ENCODE measurements at regions not wholly inside any gene's neighbourhood (a gene's known extent, or its start where the extent isn't known, plus 50 kb on each side); places are given as distances from the start of the nearest gene placed in this dataset.
"Not testable (repeated sequence)": the region's sequence is repeated elsewhere in the genome, so short reads cannot be mapped to it uniquely, and the experiment has no call there.

DNA sequence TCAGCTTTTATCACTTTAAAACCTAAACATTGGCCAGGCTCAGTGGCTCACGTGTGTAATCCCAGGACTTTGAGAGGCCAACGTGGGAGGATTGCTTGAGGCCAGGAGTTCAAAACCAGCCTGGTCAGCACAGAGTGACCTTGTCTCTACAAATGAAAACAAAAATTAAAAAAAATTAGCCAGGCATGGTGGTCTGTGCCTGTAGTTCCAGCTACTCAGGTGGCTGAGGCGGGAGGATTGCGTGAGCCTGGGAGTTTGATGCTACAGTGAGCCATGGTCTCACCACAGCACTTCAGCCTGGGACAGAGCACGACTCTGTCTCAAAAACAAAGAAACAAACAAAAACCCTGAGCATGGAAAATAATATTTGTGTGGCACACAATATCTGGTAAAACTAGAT, 143.5 kb upstream of the HNRNPU start:
- H3K27ac Mint-ChIP-seq = no peak overlapping the region
- H3K36me3 Mint-ChIP-seq (ENCODE audit: low read depth) = peaks cover 4% of the 10 kb centered on the region
- DNase-seq (no peak), ATAC-seq (no peak)
- no peaks in the 10 kb centered on the region for H3K27me3 Mint-ChIP-seq
- peaks cover 5% of the 10 kb centered on the region for H3K4me1 Mint-ChIP-seq
- no peak overlapping the region for H3K4me3 Mint-ChIP-seq
- H3K9me3 ChIP-seq (ENCODE audit: control insufficient read depth, low read length, poor library complexity, severe bottlenecking) = no peaks in the 10 kb centered on the region

DNA sequence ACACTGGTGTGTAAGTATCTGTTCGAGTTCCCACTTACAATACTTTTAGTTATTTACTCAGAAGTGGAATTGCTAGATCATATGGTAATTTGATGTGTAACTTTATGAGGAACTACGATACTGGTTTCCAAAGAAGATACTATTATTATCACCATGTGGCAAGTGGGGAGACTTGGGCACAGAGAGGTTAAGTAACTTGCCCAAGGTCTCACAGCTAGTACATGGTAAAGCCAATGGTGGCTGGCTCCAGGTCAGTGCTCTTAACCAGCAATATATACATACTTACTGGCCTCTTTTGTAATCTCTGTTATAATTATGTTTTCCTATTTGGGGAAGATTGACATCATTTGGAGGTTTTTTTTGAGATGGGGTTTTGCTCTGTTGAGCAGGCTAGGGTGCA, 138.9 kb upstream of the HNRNPU start:
- no peak overlapping the region for H3K4me3 Mint-ChIP-seq
- H3K9me3 ChIP-seq (ENCODE audit: control insufficient read depth, low read length, poor library complexity, severe bottlenecking) = no peaks in the 10 kb centered on the region
- no peak for ATAC-seq
- DNase-seq = no peak
- peaks cover 4% of the 10 kb centered on the region for H3K36me3 Mint-ChIP-seq (ENCODE audit: low read depth)
- peaks cover 8% of the 10 kb centered on the region for H3K4me1 Mint-ChIP-seq
- no peak overlapping the region for H3K27ac Mint-ChIP-seq
- H3K27me3 Mint-ChIP-seq = no peaks in the 10 kb centered on the region

DNA sequence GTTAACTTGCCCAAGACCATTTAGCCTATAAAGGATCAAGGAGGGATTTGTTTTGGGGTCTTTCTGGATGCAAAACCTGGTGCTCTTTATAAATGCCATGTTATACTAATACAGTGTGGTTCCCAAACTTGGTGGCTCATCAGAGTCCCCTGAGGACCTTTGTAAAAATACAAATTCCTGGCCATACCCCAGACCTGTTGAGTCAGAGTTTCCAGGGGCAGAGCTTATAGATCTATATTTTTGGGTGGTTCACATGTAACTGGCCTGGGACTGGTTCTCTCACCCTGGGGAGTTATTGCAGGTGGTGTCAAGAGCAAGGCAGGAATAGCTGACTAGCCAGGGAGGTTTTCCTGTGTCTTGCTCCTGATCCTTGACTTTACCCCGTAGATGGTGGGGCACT, 136.9 kb upstream of the HNRNPU start:
- Mint-ChIP-seq H3K36me3 (ENCODE audit: low read depth) (peaks cover 8% of the 10 kb centered on the region), H3K4me3 (no peak overlapping the region), H3K27me3 (no peaks in the 10 kb centered on the region), H3K4me1 (peaks cover 6% of the 10 kb centered on the region), H3K27ac (peak overlapping the region; percentile 6)
- no peak for ATAC-seq
- no peaks in the 10 kb centered on the region for H3K9me3 ChIP-seq (ENCODE audit: control insufficient read depth, low read length, poor library complexity, severe bottlenecking)
- DNase-seq = no peak

DNA sequence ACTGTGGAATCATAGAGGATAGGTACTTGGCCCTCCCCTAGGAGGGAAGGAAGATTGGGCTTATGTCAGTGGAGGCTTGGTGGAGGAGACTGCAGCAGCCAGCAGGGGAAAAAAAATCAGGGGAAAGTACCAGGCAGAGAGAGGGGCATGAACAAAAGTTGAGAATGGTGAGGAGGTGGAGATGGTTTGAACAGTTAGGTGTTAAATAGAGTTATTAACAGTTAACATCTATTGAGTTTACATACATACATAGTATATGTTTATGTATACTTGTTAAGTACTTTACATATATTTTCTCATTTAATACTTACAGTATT, 136.5 kb upstream of the HNRNPU start:
- peaks cover 6% of the 10 kb centered on the region for H3K4me1 Mint-ChIP-seq
- no peak for DNase-seq
- peak overlapping the region; percentile 6 for H3K27ac Mint-ChIP-seq
- H3K27me3 Mint-ChIP-seq = no peaks in the 10 kb centered on the region
- ATAC-seq = no peak
- peaks cover 8% of the 10 kb centered on the region for H3K36me3 Mint-ChIP-seq (ENCODE audit: low read depth)
- no peaks in the 10 kb centered on the region for H3K9me3 ChIP-seq (ENCODE audit: control insufficient read depth, low read length, poor library complexity, severe bottlenecking)
- H3K4me3 Mint-ChIP-seq = no peak overlapping the region

DNA sequence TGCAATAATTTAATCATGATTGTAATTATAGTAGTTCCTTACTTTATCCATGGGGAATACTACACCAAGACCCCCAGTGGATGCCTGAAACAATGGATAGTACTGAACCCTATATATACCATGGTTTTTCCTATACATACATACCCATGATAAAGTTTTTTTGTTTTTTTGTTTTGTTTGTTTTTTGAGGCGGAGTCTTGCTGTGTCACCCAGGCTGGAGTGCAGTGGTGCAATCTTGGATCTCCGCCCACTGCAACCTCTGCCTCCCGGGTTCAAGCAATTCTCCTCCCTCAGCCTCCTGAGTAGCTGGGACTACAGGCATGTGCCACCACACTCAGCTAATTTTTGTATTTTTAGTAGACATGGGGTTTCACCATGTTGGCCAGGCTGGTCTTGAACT, 135.3 kb upstream of the HNRNPU start:
- not testable (repeated sequence) for H3K27me3 Mint-ChIP-seq; H3K36me3 Mint-ChIP-seq (ENCODE audit: low read depth); H3K9me3 ChIP-seq (ENCODE audit: control insufficient read depth, low read length, poor library complexity, severe bottlenecking); DNase-seq; H3K4me1 Mint-ChIP-seq; ATAC-seq; H3K4me3 Mint-ChIP-seq; H3K27ac Mint-ChIP-seq

DNA sequence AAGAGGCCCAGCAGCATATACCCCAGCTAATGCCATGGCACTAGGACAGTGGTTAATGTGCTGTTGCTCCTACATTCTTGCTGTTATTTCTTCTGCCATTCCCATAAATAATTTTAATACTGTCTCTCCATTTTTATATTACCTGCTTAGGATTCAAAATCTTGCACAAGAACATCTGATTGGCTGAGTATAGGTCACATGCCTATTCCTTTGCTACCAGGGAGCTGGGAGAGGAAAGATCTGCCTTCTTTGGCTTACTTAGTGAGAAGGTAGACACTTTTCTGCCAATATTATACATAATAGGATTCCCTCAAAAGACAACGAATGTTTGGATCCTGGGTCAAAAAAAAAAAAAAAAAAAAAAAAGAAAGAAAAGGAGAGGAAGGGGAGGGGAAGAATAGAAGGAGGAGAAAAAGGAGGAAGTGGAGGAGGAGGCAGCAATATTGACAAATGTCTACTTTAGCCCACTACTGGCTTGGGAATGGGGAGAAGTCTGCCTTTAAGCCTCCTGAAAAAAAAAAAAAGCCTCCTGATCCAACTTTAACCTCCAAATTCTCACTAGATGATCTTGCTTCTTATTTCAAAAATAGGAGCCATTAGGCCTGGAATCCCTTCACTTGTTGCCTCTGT, 134.5 kb upstream of the HNRNPU start:
- no peaks in the 10 kb centered on the region for H3K27me3 Mint-ChIP-seq

DNA sequence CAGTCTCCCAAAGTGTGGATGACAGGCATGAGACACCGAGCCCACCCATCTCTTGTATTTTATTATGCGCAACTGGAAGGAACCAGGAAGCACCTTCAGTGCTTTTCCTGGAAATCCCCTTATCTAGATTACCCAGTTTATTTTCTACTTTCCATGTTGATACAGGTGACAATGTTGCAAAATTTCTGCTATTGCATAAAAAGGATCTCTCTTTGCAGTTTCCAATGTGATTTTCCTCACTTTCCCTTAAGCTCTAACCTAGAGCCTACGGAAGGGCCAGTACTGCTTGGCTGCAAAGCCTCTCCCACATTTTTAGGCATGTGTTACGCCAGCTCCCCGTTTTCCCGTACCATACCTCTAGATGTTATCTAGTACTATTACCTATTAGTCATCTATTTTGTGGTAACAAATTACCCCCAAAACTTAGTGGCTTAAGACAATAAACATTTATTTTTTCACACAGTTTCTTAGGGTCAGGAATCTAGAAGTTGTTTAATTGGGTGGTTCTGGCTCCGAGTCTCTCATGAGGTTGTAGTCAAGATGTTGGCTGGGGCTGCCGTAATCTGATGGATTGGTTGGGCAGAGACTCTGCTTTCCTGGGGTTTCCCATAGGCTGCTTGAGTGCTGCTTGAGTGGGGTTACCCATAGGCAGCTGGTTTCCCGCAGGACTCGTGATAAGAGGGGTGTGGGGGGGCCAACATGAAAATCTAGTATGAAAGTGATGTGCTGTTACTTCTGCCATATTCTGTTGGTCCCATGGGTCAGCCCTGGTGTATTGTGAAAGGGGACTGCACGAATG, 131.5 kb upstream of the HNRNPU start:
- DNase-seq = no peak
- no peaks in the 10 kb centered on the region for H3K27me3 Mint-ChIP-seq
- ATAC-seq = no peak
- H3K4me3 Mint-ChIP-seq = no peak overlapping the region
- peaks cover 3% of the 10 kb centered on the region for H3K36me3 Mint-ChIP-seq (ENCODE audit: low read depth)
- no peaks in the 10 kb centered on the region for H3K9me3 ChIP-seq (ENCODE audit: control insufficient read depth, low read length, poor library complexity, severe bottlenecking)
- peaks cover 3% of the 10 kb centered on the region for H3K4me1 Mint-ChIP-seq
- H3K27ac Mint-ChIP-seq = no peak overlapping the region

More for the DNA sequence above, 134.5 kb upstream of the HNRNPU start:
- H3K4me1 Mint-ChIP-seq = peaks cover 4% of the 10 kb centered on the region
- H3K4me3 Mint-ChIP-seq = no peak overlapping the region
- no peak for DNase-seq
- H3K9me3 ChIP-seq (ENCODE audit: control insufficient read depth, low read length, poor library complexity, severe bottlenecking) = no peaks in the 10 kb centered on the region
- ATAC-seq = no peak
- no peak overlapping the region for H3K27ac Mint-ChIP-seq
- peaks cover 8% of the 10 kb centered on the region for H3K36me3 Mint-ChIP-seq (ENCODE audit: low read depth)

DNA sequence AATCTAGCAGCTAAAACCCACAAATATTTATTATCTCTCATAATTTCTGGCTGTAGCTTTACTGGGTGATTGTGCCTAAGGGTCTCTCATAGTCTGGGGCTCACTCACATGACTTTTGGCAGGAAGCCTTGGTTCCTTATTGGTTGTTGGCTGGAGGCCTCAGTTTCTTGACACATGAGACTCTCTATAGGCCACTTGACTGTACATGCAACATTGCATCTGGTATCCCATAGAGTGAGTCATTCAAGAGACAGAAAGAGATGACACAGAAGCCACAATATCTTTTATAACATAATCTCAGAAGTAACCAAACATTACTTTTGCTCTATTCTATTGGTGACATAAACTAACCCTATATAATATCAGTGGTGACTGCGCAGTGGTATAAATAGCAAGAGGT, 128.5 kb upstream of the HNRNPU start:
- peaks cover 2% of the 10 kb centered on the region for H3K36me3 Mint-ChIP-seq (ENCODE audit: low read depth)
- H3K4me1 Mint-ChIP-seq = no peaks in the 10 kb centered on the region
- H3K9me3 ChIP-seq (ENCODE audit: control insufficient read depth, low read length, poor library complexity, severe bottlenecking) = no peaks in the 10 kb centered on the region
- no peaks in the 10 kb centered on the region for H3K27me3 Mint-ChIP-seq
- no peak for ATAC-seq
- H3K4me3 Mint-ChIP-seq = peak overlapping the region; percentile 21
- no peak for DNase-seq
- H3K27ac Mint-ChIP-seq = no peak overlapping the region

DNA sequence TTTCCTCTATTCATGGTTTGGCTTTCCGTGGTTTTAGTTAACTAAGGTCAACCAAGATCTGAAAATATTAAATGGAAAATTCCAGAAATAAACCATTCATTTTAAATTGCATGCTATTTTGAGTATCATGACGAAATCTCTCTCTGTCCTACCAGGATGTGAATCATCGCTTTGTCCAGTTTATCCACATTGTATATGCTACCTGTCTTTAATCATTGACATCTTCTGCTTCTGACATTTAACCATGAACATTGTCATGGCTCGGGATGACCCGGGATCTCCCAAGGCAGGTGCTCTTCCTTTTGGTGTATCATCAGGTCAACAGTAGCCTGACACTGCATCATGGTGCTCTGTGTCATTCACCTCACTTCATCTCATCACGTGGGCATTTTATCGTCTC, 125.5 kb upstream of the HNRNPU start:
- peaks cover 5% of the 10 kb centered on the region for H3K4me1 Mint-ChIP-seq
- H3K27ac Mint-ChIP-seq = no peak overlapping the region
- no peaks in the 10 kb centered on the region for H3K9me3 ChIP-seq (ENCODE audit: control insufficient read depth, low read length, poor library complexity, severe bottlenecking)
- H3K4me3 Mint-ChIP-seq = no peak overlapping the region
- H3K36me3 Mint-ChIP-seq (ENCODE audit: low read depth) = no peaks in the 10 kb centered on the region
- ATAC-seq = no peak
- no peaks in the 10 kb centered on the region for H3K27me3 Mint-ChIP-seq
- no peak for DNase-seq

DNA sequence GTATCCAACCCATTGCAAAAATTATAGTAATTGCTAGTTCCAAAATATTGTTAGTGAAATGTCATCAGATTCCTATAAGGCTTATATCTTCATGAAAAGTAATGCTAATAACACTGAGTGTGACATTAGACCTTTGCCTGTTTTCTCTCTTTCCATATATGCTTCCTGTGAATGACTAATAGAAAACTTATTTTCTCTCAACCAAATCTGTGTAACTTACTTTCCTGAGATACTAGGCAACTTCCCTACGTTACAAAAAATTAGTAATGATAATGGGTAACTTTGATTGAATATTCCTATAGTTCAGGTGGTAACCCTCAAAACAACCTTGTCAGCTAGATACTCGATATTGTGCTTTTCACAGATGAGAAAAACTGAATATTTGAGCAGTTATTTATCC, 124.2 kb upstream of the HNRNPU start:
- Mint-ChIP-seq H3K27ac (no peak overlapping the region), H3K27me3 (no peaks in the 10 kb centered on the region), H3K4me1 (peaks cover 5% of the 10 kb centered on the region), H3K36me3 (ENCODE audit: low read depth) (no peaks in the 10 kb centered on the region), H3K4me3 (no peak overlapping the region)
- no peak for DNase-seq
- ATAC-seq = no peak
- no peaks in the 10 kb centered on the region for H3K9me3 ChIP-seq (ENCODE audit: control insufficient read depth, low read length, poor library complexity, severe bottlenecking)

DNA sequence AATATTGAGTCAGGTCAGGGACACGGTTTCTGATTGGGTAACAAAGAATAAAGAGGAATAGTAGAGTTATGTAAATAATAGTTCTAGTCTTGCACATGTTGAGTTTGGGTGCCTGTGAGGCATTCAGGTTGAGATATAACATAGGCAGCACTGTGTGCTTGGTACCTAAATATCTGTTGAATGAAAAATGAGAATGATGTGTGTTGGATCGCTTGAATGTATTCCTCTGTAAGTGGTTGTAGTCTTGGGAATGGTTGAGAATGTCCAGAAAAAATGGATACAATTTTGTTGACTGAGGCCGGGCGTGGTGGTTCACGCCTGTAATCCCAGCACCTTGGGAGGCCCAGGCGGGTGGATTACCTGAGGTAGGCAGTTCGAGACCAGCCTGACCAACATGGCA, 116.3 kb upstream of the HNRNPU start:
- H3K27me3 Mint-ChIP-seq = no peaks in the 10 kb centered on the region
- H3K27ac Mint-ChIP-seq = no peak overlapping the region
- H3K4me3 Mint-ChIP-seq = no peak overlapping the region
- H3K9me3 ChIP-seq (ENCODE audit: control insufficient read depth, low read length, poor library complexity, severe bottlenecking) = no peaks in the 10 kb centered on the region
- H3K36me3 Mint-ChIP-seq (ENCODE audit: low read depth) = peaks cover 2% of the 10 kb centered on the region
- ATAC-seq (no peak), DNase-seq (no peak)
- H3K4me1 Mint-ChIP-seq = no peaks in the 10 kb centered on the region

DNA sequence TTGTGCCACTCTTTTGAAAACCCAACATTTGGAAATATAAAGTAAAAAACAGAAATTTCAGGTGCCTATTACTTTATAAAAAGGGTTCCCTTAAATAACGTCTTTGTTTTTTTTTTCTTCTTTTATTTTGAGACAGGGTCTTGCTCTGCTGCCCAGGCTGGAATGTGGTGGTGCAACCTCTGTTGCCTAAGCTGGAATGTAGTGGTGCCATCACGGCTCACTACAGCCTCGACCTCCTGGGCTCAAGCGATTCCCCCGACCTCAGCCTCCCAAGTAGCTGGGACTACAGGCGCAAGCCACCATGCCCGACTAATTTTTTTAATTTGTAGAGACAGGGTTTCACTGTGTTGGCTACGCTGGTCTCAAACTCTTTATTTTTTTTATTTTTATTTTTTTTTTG, 110.2 kb upstream of the HNRNPU start:
- H3K27ac Mint-ChIP-seq = peak overlapping the region; percentile 53
- peaks cover 19% of the 10 kb centered on the region for H3K4me1 Mint-ChIP-seq
- DNase-seq = no peak
- no peak for ATAC-seq
- peaks cover 2% of the 10 kb centered on the region for H3K36me3 Mint-ChIP-seq (ENCODE audit: low read depth)
- no peaks in the 10 kb centered on the region for H3K9me3 ChIP-seq (ENCODE audit: control insufficient read depth, low read length, poor library complexity, severe bottlenecking)
- H3K4me3 Mint-ChIP-seq = no peak overlapping the region
- H3K27me3 Mint-ChIP-seq = no peaks in the 10 kb centered on the region

DNA sequence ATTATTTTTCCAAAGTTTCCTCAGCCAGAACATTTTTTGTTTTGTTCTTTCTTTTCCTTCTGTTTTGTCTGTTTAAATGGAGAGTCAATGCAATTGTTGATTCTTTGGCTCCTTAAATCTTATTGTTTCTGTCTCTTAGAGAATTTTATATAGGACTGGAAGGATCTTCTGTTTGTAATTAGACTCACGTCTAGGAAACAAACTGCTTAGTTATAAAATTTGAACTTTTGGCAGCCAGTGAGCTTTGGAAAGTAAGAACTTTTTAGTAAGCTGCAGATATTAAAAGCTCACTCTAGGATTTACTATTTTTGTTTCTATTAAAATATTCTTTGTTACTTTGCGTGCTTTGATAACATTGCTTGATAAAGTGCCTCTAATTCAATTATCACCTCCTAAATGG, 109.8 kb upstream of the HNRNPU start:
- Mint-ChIP-seq H3K27me3 (no peaks in the 10 kb centered on the region), H3K27ac (peak overlapping the region; percentile 53), H3K4me1 (peaks cover 20% of the 10 kb centered on the region), H3K36me3 (ENCODE audit: low read depth) (peaks cover 2% of the 10 kb centered on the region), H3K4me3 (no peak overlapping the region)
- H3K9me3 ChIP-seq (ENCODE audit: control insufficient read depth, low read length, poor library complexity, severe bottlenecking) = no peaks in the 10 kb centered on the region
- ATAC-seq = no peak
- no peak for DNase-seq

DNA sequence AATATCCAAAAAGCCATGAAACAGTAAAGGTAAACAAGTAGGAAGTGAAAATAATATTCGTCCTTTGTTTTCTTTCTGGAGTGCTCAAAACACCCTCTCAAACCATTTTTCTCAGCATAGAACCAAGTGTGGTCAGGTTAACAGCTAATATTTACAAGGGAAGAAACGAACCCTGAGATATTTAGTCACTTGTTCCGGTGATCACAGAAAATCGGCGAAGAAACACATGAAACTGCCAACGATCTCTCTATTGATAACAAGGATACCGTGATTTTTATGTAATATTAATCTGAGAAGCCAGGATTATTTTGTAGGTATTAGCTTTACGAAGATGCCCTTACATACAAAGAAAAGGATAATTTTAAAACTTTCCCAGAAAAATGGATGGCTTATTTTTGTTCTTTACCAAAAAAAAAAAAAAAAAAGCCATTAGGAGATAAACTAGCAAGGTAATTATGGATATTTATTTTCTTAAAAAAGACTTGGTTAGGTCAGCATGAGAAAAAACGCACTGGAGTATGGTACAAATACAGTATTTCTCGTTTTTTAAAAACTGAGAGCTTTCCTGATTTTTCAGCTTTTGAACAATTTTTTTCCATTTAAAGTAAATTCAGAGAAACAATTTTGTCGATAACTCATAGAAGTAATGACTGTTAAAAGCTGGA, 107.3 kb upstream of the HNRNPU start:
- no peak for ATAC-seq
- H3K4me3 Mint-ChIP-seq = peak overlapping the region; percentile 97
- H3K4me1 Mint-ChIP-seq = peaks cover 23% of the 10 kb centered on the region
- no peaks in the 10 kb centered on the region for H3K27me3 Mint-ChIP-seq
- no peaks in the 10 kb centered on the region for H3K9me3 ChIP-seq (ENCODE audit: control insufficient read depth, low read length, poor library complexity, severe bottlenecking)
- H3K27ac Mint-ChIP-seq = peak overlapping the region; percentile 99
- no peak for DNase-seq
- no peaks in the 10 kb centered on the region for H3K36me3 Mint-ChIP-seq (ENCODE audit: low read depth)
